ENCODE measurements at regions not wholly inside any gene's neighbourhood (a gene's known extent, or its start where the extent isn't known, plus 50 kb on each side); places are given as distances from the start of the nearest gene placed in this dataset.
"Not testable (repeated sequence)": the region's sequence is repeated elsewhere in the genome, so short reads cannot be mapped to it uniquely, and the experiment has no call there.

- no peaks in the 10 kb centered on the region for H3K4me1 ChIP-seq (replicated peaks)
- WGBS = 12% methylated on average over 2 of the region's 2 CpGs
- no peaks in the 10 kb centered on the region for H3K27me3 ChIP-seq (replicated peaks; ENCODE audit: insufficient read depth)
- TF ChIP-seq CTCF (IDR thresholded peaks at IDR 0.05) (no peak), POLR2A (IDR thresholded peaks at IDR 0.05) (no peak), POLR2AphosphoS5 (IDR thresholded peaks at IDR 0.05) (no peak)
- no peak overlapping the region for H3K4me3 ChIP-seq
- DNase-seq (ENCODE audit: low spot score) = no peak
- H3K36me3 ChIP-seq = no peaks in the 10 kb centered on the region
- intact Hi-C loops (cut with DNase I) = no loop called here
- no peak overlapping the region for H3K27ac ChIP-seq
- H3K9me3 ChIP-seq = no peaks in the 10 kb centered on the region
Observed at GRCh38 chr11:123344790-123345357, 85.2 kb upstream of the GRAMD1B start.

GRCh38 chr11:123344188-123344587 is 85.9 kb upstream of the GRAMD1B start:
- H3K36me3 ChIP-seq; H3K4me1 ChIP-seq (replicated peaks); intact Hi-C loops (cut with DNase I); H3K27ac ChIP-seq; DNase-seq (ENCODE audit: low spot score); H3K4me3 ChIP-seq; H3K27me3 ChIP-seq (replicated peaks; ENCODE audit: insufficient read depth); H3K9me3 ChIP-seq: not testable (repeated sequence)
- WGBS = 83% methylated on average over 2 of the region's 2 CpGs

- no peak for DNase-seq (ENCODE audit: low spot score)
- intact Hi-C loops (cut with DNase I) = no loop called here
Observed at GRCh38 chr11:123338997-123339752, 90.9 kb upstream of the GRAMD1B start.

GRCh38 chr11:123338266-123338800 is 91.7 kb upstream of the GRAMD1B start:
- TF ChIP-seq POLR2A (IDR thresholded peaks at IDR 0.05) (no peak), POLR2AphosphoS5 (IDR thresholded peaks at IDR 0.05) (no peak), CTCF (IDR thresholded peaks at IDR 0.05) (no peak)
- H3K4me3 ChIP-seq = no peak overlapping the region
- 73% methylated on average over 6 of the region's 6 CpGs for WGBS
- intact Hi-C loops (cut with DNase I) = no loop called here
- H3K4me1 ChIP-seq (replicated peaks) = no peaks in the 10 kb centered on the region
- no peak for DNase-seq (ENCODE audit: low spot score)
- H3K36me3 ChIP-seq = no peaks in the 10 kb centered on the region
- H3K27ac ChIP-seq = no peak overlapping the region
- H3K9me3 ChIP-seq = no peaks in the 10 kb centered on the region
- no peaks in the 10 kb centered on the region for H3K27me3 ChIP-seq (replicated peaks; ENCODE audit: insufficient read depth)

More at GRCh38 chr11:123338997-123339752, 90.9 kb upstream of the GRAMD1B start:
- H3K9me3 ChIP-seq = no peaks in the 10 kb centered on the region
- H3K36me3 ChIP-seq = no peaks in the 10 kb centered on the region
- 95% methylated on average over 9 of the region's 9 CpGs for WGBS
- no peaks in the 10 kb centered on the region for H3K4me1 ChIP-seq (replicated peaks)
- no peak for TF ChIP-seq POLR2A (IDR thresholded peaks at IDR 0.05)
- no peak for TF ChIP-seq POLR2AphosphoS5 (IDR thresholded peaks at IDR 0.05)
- TF ChIP-seq CTCF (IDR thresholded peaks at IDR 0.05) = no peak
- H3K4me3 ChIP-seq = no peak overlapping the region
- no peak overlapping the region for H3K27ac ChIP-seq
- H3K27me3 ChIP-seq (replicated peaks; ENCODE audit: insufficient read depth) = no peaks in the 10 kb centered on the region

GRCh38 chr11:123334925-123335324 is 95.1 kb upstream of the GRAMD1B start:
- 90% methylated on average over 4 of the region's 4 CpGs for WGBS
- Histone ChIP-seq H3K36me3 (no peaks in the 10 kb centered on the region), H3K4me3 (no peak overlapping the region), H3K4me1 (replicated peaks) (no peaks in the 10 kb centered on the region), H3K9me3 (no peaks in the 10 kb centered on the region), H3K27me3 (replicated peaks; ENCODE audit: insufficient read depth) (no peaks in the 10 kb centered on the region), H3K27ac (no peak overlapping the region)
- TF ChIP-seq CTCF (IDR thresholded peaks at IDR 0.05) (no peak), POLR2A (IDR thresholded peaks at IDR 0.05) (no peak), POLR2AphosphoS5 (IDR thresholded peaks at IDR 0.05) (no peak)
- no peak for DNase-seq (ENCODE audit: low spot score)
- intact Hi-C loops (cut with DNase I) = no loop called here

- H3K27me3 ChIP-seq (replicated peaks; ENCODE audit: insufficient read depth); H3K9me3 ChIP-seq; H3K4me3 ChIP-seq; DNase-seq (ENCODE audit: low spot score); H3K4me1 ChIP-seq (replicated peaks); intact Hi-C loops (cut with DNase I); H3K36me3 ChIP-seq; H3K27ac ChIP-seq: not testable (repeated sequence)
- WGBS = 94% methylated on average over 1 of the region's 1 CpG
Observed at GRCh38 chr11:123332577-123332976, 97.5 kb upstream of the GRAMD1B start.

All from prostate gland (tissue), 2 donors.